GM23338 (cell line): ENCODE measurements at regions not wholly inside any gene's neighbourhood (a gene's known extent, or its start where the extent isn't known, plus 50 kb on each side); places are given as distances from the start of the nearest gene placed in this dataset.

ENCODE experiments used
- ATAC-seq: fragments of 200-7000 bp; cut with Tn5 transposase; 3 replicates; pipeline ENCODE4 v1.9.1; 2020
- DNase-seq: peaks from one replicate; pipeline ENCODE4 v3.0.0-alpha.2; 2015; ENCODE audit warnings: low spot score
- H2AFZ ChIP-seq: fragments of 200-600 bp; sonication (generic); 2 replicates; pipeline ENCODE4 v1.8.0; 2016; ENCODE audit warnings: antibody characterized with exemption, mild to moderate bottlenecking, moderate library complexity
- H3F3A ChIP-seq: fragments of 200-600 bp; sonication (generic); replicated peaks from 2 replicates; pipeline ENCODE4 v1.8.0; 2017; ENCODE audit warnings: antibody characterized with exemption, mixed run types, low read depth
- H3K27ac ChIP-seq: fragments of 200-600 bp; sonication (generic); 2 replicates; pipeline ENCODE4 v1.6.1; 2016; ENCODE audit warnings: low read depth
- H3K27me3 ChIP-seq: fragments of 200-600 bp; sonication (generic); 2 replicates; pipeline ENCODE4 v1.8.0; 2016; ENCODE audit warnings: mild to moderate bottlenecking, mixed run types, moderate library complexity; ENCODE audit not compliant: insufficient read depth
- H3K36me3 ChIP-seq: fragments of 200-600 bp; sonication (generic); 2 replicates; pipeline ENCODE4 v1.8.0; 2016; ENCODE audit warnings: mild to moderate bottlenecking; ENCODE audit not compliant: insufficient read depth
- H3K4me1 ChIP-seq: fragments of 200-600 bp; sonication (generic); 2 replicates; pipeline ENCODE4 v1.8.0; 2016; ENCODE audit warnings: mild to moderate bottlenecking, moderate library complexity; ENCODE audit not compliant: insufficient read depth
- H3K4me2 ChIP-seq: fragments of 200-600 bp; sonication (generic); 2 replicates; pipeline ENCODE4 v1.7.1; 2017; ENCODE audit warnings: mixed run types
- H3K4me3 ChIP-seq: fragments of 200-600 bp; sonication (generic); 2 replicates; pipeline ENCODE4 v1.6.1; 2016; ENCODE audit warnings: mixed run types
- H3K79me2 ChIP-seq: fragments of 200-600 bp; sonication (generic); replicated peaks from 2 replicates; pipeline ENCODE4 v1.8.0; 2017; ENCODE audit warnings: mild to moderate bottlenecking; ENCODE audit not compliant: insufficient read depth
- H3K9me2 ChIP-seq: fragments of 200-600 bp; sonication (generic); 2 replicates; pipeline ENCODE4 v1.8.0; 2017; ENCODE audit not compliant: insufficient read depth
- H4K20me1 ChIP-seq: fragments of 200-600 bp; sonication (generic); replicated peaks from 2 replicates; pipeline ENCODE4 v1.8.0; 2017; ENCODE audit warnings: mild to moderate bottlenecking; ENCODE audit not compliant: insufficient read depth
- H3K27ac Mint-ChIP-seq: 2 replicates; pipeline ENCODE4 v1.8.0; 2020; ENCODE audit warnings: inconsistent platforms, mild to moderate bottlenecking, moderate library complexity, mixed read lengths
- H3K27me3 Mint-ChIP-seq: 3 replicates; pipeline ENCODE4 v1.8.0; 2022; ENCODE audit warnings: low read depth, mild to moderate bottlenecking, moderate library complexity, mixed read lengths, inconsistent platforms; ENCODE audit not compliant: insufficient read depth, poor library complexity
- H3K36me3 Mint-ChIP-seq: 3 replicates; pipeline ENCODE4 v1.8.0; 2021; ENCODE audit warnings: low read depth, mild to moderate bottlenecking, inconsistent platforms, moderate library complexity, mixed read lengths
- H3K4me1 Mint-ChIP-seq: 3 replicates; pipeline ENCODE4 v1.8.0; 2020; ENCODE audit warnings: mild to moderate bottlenecking, inconsistent platforms, mixed read lengths
- H3K4me3 Mint-ChIP-seq: 3 replicates; pipeline ENCODE4 v1.8.0; 2021; ENCODE audit warnings: moderate library complexity, mild to moderate bottlenecking, inconsistent platforms, mixed read lengths
- H3K9me3 Mint-ChIP-seq: 3 replicates; pipeline ENCODE4 v1.8.0; 2020; ENCODE audit warnings: moderate library complexity, mild to moderate bottlenecking, inconsistent platforms, mixed read lengths
- CREB1 ChIP-seq: fragments of 250-450 bp; sonication (Bioruptor Pico); IDR thresholded peaks from 2 replicates; pipeline ENCODE4 v1.5.0; 2020; ENCODE audit warnings: low read depth, mild to moderate bottlenecking, moderate library complexity
- EZH2 ChIP-seq: fragments of 200-600 bp; sonication (generic); IDR thresholded peaks from one replicate; pipeline ENCODE4 v1.8.0; 2017; ENCODE audit warnings: antibody characterized with exemption, mild to moderate bottlenecking, low read depth; ENCODE audit not compliant: unreplicated experiment
- EZH2phosphoT487 ChIP-seq: fragments of 200-600 bp; sonication (generic); IDR thresholded peaks from one replicate; pipeline ENCODE4 v1.8.1; 2018; ENCODE audit warnings: antibody characterized with exemption; ENCODE audit not compliant: unreplicated experiment
- JUNB ChIP-seq: IDR thresholded peaks from one replicate; pipeline ENCODE4 v1.6.1; 2016; ENCODE audit warnings: antibody characterized with exemption; ENCODE audit not compliant: unreplicated experiment
- NANOG ChIP-seq: IDR thresholded peaks from 2 replicates; pipeline ENCODE4 v1.6.1; 2016; ENCODE audit warnings: antibody characterized with exemption, borderline replicate concordance
- POLR2AphosphoS5 ChIP-seq: IDR thresholded peaks from 2 replicates; pipeline ENCODE4 v1.6.1; 2016; ENCODE audit warnings: antibody characterized with exemption, low read depth
- STAT1 ChIP-seq: IDR thresholded peaks from one replicate; pipeline ENCODE4 v1.6.1; 2016; ENCODE audit warnings: antibody characterized with exemption; ENCODE audit not compliant: unreplicated experiment
- ZNF114 ChIP-seq: fragments of 250-450 bp; sonication (Bioruptor Pico); IDR thresholded peaks from 2 replicates; pipeline ENCODE4 v1.5.0; 2020; ENCODE audit warnings: mild to moderate bottlenecking, moderate library complexity
- TF ChIP-seq, protein P1 (sequence below), 2 experiments: fragments of 200-600 bp in 1 of 2; sonication (generic) in 1 of 2; conservative IDR thresholded peaks; 2 replicates each; pipeline versions ENCODE4 v1.5.1 to v1.6.1; 2016 to 2017; ENCODE audit warnings: antibody characterized with exemption in 2 of 2, low read depth in 2 of 2, mild to moderate bottlenecking in 2 of 2, moderate library complexity in 1 of 2
- TF ChIP-seq, protein P2 (sequence below): IDR thresholded peaks from one replicate; pipeline ENCODE4 v1.6.1; 2018; ENCODE audit warnings: antibody characterized with exemption; ENCODE audit not compliant: unreplicated experiment
- TF ChIP-seq, protein P3 (sequence below): IDR thresholded peaks from 2 replicates; pipeline ENCODE4 v1.6.1; 2016; ENCODE audit warnings: antibody characterized with exemption

GRCh38 chrX:16258882-16259281 is 91.6 kb downstream of the MAGEB17 start (continued):
- TF ChIP-seq, protein P1, sequence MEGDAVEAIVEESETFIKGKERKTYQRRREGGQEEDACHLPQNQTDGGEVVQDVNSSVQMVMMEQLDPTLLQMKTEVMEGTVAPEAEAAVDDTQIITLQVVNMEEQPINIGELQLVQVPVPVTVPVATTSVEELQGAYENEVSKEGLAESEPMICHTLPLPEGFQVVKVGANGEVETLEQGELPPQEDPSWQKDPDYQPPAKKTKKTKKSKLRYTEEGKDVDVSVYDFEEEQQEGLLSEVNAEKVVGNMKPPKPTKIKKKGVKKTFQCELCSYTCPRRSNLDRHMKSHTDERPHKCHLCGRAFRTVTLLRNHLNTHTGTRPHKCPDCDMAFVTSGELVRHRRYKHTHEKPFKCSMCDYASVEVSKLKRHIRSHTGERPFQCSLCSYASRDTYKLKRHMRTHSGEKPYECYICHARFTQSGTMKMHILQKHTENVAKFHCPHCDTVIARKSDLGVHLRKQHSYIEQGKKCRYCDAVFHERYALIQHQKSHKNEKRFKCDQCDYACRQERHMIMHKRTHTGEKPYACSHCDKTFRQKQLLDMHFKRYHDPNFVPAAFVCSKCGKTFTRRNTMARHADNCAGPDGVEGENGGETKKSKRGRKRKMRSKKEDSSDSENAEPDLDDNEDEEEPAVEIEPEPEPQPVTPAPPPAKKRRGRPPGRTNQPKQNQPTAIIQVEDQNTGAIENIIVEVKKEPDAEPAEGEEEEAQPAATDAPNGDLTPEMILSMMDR (conservative IDR thresholded peaks at IDR 0.05; ENCODE audit: low read depth in 2 of 2) = no peak
- TF ChIP-seq STAT1 (no peak), ZNF114 (CRISPR knock-in tag) (no peak), JUNB (no peak), POLR2AphosphoS5 (no peak), EZH2 (no peak)
- TF ChIP-seq, protein P2, sequence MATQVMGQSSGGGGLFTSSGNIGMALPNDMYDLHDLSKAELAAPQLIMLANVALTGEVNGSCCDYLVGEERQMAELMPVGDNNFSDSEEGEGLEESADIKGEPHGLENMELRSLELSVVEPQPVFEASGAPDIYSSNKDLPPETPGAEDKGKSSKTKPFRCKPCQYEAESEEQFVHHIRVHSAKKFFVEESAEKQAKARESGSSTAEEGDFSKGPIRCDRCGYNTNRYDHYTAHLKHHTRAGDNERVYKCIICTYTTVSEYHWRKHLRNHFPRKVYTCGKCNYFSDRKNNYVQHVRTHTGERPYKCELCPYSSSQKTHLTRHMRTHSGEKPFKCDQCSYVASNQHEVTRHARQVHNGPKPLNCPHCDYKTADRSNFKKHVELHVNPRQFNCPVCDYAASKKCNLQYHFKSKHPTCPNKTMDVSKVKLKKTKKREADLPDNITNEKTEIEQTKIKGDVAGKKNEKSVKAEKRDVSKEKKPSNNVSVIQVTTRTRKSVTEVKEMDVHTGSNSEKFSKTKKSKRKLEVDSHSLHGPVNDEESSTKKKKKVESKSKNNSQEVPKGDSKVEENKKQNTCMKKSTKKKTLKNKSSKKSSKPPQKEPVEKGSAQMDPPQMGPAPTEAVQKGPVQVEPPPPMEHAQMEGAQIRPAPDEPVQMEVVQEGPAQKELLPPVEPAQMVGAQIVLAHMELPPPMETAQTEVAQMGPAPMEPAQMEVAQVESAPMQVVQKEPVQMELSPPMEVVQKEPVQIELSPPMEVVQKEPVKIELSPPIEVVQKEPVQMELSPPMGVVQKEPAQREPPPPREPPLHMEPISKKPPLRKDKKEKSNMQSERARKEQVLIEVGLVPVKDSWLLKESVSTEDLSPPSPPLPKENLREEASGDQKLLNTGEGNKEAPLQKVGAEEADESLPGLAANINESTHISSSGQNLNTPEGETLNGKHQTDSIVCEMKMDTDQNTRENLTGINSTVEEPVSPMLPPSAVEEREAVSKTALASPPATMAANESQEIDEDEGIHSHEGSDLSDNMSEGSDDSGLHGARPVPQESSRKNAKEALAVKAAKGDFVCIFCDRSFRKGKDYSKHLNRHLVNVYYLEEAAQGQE = no peak

DNA sequence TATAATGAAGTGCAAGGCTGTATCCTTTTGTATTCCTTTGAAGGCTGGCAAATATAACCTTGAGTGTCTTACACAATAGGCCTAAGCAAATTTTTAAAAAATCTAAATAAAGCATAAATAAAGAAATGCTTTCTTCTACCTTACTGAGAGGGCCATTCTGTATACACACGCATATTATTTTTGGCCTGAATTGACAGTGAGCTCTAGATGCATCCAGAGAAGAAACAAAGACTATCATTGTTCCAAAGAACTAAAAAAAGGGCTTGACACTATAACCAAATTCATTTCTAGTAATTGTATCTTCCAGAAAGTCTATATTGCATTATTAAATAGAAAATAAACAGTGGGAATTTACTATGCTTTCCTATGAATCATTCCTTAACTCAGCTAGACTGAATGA is 100.2 kb downstream of the MAGEB17 start:
- no peak overlapping the region for H3K27ac Mint-ChIP-seq
- H3K36me3 Mint-ChIP-seq = peaks cover 6% of the 10 kb centered on the region; the same call in 2 of the 3 replicates
- no peak for DNase-seq
- Histone ChIP-seq H3K36me3 (no peaks in the 10 kb centered on the region), H3K79me2 (no peaks in the 10 kb centered on the region), H3K4me3 (no peak overlapping the region), H2AFZ (no peak overlapping the region), H3K9me2 (no peaks in the 10 kb centered on the region), H3K4me1 (no peaks in the 10 kb centered on the region), H3K4me2 (no peak overlapping the region), H3K27me3 (no peaks in the 10 kb centered on the region), H4K20me1 (no peaks in the 10 kb centered on the region), H3K27ac (no peak overlapping the region), H3F3A (no peaks in the 10 kb centered on the region)
- H3K4me3 Mint-ChIP-seq = no peak overlapping the region
- H3K9me3 Mint-ChIP-seq = peaks cover 16% of the 10 kb centered on the region
- no peaks in the 10 kb centered on the region for H3K27me3 Mint-ChIP-seq
- no peak for ATAC-seq
- no peaks in the 10 kb centered on the region; the same call in 1 of the 3 replicates for H3K4me1 Mint-ChIP-seq
- TF ChIP-seq CREB1 = no peak
- TF ChIP-seq, protein P3, sequence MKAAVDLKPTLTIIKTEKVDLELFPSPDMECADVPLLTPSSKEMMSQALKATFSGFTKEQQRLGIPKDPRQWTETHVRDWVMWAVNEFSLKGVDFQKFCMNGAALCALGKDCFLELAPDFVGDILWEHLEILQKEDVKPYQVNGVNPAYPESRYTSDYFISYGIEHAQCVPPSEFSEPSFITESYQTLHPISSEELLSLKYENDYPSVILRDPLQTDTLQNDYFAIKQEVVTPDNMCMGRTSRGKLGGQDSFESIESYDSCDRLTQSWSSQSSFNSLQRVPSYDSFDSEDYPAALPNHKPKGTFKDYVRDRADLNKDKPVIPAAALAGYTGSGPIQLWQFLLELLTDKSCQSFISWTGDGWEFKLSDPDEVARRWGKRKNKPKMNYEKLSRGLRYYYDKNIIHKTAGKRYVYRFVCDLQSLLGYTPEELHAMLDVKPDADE = no peak
- TF ChIP-seq, protein P2 = no peak
- no peak for TF ChIP-seq POLR2AphosphoS5
- TF ChIP-seq EZH2phosphoT487 = no peak
- no peak for TF ChIP-seq JUNB
- TF ChIP-seq NANOG = no peak
